Colon (tissue), 2 donors: ENCODE measurements at regions not wholly inside any gene's neighbourhood (a gene's known extent, or its start where the extent isn't known, plus 50 kb on each side); places are given as distances from the start of the nearest gene placed in this dataset.

ENCODE experiments used
- FAIRE-seq: peaks from 2 replicates; lab custom pipeline; 2012; peaks lifted over from hg19 to GRCh38; lab: Jason Lieb, UNC
- donor health status: control.
- donor health status: control.

- no peak for FAIRE-seq
Observed at GRCh38 chr16:51430716-51431369, 279.8 kb upstream of the SALL1 start.

DNA sequence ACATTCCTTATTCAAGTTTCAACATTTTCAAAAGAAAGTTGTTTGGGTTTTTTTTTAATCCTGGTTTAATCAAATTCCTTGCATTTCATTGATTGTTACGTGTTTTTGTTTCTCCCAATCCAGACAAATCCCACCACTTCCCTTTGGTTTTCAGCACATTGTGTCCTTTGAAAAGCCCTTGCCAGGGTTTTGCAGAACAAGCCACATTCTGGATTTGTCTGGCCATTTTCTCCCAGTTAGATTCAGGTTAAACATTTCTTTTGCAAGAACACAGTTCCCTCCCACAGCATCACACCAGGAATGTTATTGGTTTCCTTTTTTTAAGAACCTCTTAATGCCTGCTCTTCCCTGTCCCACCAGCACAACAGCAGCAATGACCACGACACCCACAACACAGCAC is 278.0 kb upstream of the SALL1 start:
- no peak for FAIRE-seq

DNA sequence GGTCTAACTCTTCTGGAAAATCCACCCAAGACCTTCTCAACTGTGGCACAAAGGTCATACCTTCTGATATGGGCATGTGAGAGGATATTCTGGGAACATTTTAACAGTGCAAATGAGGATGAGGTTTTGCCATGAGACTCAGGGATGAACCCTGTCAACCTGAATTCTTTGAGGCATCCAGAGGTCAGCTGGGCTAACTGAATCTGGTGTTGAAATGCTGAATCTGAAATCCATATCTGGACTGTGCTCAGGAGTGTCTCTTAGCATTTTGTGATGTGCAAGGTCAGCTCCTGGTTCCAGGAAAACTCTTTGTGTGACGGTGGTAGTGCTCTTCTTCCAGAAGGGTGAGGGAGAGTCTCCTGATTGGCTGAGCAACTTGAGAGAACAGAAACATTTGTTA is 276.0 kb upstream of the SALL1 start:
- no peak for FAIRE-seq

DNA sequence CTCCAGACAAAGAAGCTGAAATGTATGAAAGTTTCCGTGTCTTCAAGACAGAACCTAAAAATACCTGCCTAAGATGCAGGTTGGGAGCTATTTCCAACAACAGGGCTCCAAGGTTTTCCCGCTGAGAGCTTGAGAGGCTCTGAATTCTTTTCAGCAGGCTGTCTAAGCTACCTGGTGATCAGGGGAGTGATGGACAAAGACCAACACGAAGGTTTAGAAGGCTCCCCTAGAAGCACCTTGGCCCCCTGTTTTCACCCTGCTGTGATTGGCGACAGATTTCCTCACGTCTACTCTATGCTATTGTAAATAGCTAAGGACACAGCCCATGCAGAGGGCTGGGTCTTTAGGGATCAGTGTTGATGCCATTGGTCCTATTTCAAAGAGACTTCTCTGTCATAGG is 275.2 kb upstream of the SALL1 start:
- no peak for FAIRE-seq

- FAIRE-seq: no peak
Observed at GRCh38 chr16:51420247-51420646, 269.2 kb upstream of the SALL1 start.

DNA sequence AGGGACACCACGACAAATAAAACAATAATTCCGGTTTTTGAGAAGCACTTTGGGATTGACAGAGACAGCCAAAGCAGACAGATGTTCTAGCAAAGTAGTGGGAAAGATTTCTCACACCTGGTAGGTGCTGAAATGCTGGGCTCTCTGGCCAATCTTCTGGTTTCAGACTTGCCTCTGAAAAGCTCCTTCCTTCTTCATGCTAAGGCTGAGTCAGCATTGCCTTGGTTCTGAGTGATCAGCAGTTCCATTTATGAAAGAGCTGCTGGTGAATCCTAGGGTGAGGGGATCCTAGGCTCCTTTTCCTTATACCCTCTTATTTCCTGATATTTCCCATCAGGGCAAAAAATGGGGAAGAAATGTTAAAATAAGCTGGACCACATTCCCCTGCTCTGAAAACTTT is 268.7 kb upstream of the SALL1 start:
- no peak for FAIRE-seq

DNA sequence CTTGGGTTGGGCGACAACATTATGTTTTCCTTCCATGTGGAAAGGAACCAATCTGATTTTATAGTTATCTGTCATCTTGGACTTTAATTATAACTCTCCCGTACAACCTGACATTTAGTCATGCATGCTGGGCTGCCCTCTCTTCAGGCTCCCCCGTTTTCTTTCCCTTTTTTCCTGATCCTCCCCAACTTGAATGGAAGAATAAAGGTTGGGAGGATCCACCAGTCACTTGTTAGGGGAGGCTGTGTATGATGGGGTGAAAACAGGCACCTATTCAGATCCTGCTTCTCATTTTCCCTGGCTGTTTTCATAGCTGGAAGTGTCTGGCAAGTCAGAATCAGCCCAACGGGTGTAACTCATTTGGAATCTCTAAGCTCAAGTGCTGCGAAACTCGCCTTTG is 267.2 kb upstream of the SALL1 start:
- no peak for FAIRE-seq

DNA sequence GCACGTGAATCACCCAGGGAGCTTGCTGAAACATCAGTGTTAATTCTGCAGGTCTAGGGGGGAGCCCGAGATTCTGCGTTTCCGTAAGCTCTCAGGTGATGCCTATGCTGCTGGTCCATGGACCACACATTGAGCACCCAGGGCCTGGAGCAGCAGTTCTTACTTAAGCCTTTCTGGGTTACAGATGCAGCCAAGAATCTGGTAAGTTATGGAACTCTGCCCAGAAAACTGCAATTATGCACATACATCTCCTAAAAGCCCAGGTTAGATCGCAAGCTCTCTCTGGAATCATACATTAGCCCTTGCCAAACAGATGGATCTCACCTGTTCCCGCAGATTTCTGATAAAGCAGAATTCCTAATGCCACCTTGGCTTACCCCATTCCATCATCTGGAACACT is 265.9 kb upstream of the SALL1 start:
- FAIRE-seq: no peak

- no peak for FAIRE-seq
Observed at GRCh38 chr16:51410125-51410524, 259.1 kb upstream of the SALL1 start.

GRCh38 chr16:51409001-51409675 is 258.1 kb upstream of the SALL1 start:
- no peak for FAIRE-seq

GRCh38 chr16:51408357-51408756 is 257.3 kb upstream of the SALL1 start:
- FAIRE-seq: no peak

- no peak for FAIRE-seq
Observed at GRCh38 chr16:51407921-51408320, 256.9 kb upstream of the SALL1 start.

- no peak for FAIRE-seq
Observed at GRCh38 chr16:51407199-51407598, 256.1 kb upstream of the SALL1 start.

DNA sequence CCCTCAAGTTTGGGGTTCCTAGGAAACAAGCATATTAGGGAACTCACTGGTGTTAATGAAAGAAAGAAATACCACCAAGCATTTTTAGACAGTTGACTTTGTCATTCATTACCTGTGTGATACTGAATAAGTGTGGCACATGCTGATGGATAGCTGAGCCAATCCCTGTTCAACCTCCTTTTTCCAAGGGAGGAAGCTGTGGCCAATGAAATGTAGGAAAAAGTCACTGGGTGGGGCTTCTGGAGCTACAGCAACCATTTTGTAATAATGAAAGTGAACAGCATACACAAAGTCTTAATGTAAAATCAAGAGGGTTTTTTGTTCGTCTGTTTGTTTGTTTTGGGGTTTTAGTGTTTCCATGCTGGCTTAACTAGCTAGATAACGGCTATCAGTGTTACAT is 254.3 kb upstream of the SALL1 start:
- no peak for FAIRE-seq

DNA sequence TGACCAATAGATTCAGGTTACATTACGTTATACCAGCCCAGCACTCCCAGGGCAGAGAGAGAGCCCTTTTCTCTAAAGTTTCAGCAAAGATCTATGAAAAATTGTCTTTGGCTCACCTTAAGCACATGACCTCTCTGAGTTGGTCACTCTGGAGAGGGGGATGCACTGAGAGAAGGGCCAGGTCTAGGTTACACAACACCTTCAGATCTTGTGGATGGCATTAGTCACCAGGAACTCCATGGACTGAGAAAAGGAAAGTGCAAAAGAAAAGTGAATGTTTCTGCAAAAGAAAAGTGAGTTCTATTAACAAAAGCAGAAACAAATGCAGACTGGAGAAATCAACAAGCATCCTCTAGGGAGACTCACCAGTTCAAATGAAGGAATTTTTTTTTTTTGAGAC is 253.3 kb upstream of the SALL1 start:
- no peak for FAIRE-seq

DNA sequence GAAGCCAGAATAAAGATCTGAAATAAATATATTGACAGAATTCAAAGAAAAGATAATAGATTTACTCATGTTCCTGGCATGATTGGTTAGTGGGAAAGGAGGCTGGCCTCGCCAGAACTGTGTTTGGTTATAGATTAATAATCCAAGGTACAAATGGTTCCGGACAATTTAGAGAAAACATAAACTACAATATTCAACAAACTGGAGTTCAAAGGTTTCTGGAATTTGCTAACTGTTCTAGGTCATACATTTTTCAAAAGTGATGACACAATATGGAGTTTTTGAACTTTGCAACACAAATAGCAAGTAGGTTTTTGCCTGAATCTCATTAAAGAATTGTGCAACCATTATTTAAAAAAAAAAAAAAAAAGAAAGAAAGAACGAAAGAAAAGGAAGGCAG is 251.7 kb upstream of the SALL1 start:
- no peak for FAIRE-seq

GRCh38 chr16:51402298-51402697 is 251.2 kb upstream of the SALL1 start:
- no peak for FAIRE-seq

DNA sequence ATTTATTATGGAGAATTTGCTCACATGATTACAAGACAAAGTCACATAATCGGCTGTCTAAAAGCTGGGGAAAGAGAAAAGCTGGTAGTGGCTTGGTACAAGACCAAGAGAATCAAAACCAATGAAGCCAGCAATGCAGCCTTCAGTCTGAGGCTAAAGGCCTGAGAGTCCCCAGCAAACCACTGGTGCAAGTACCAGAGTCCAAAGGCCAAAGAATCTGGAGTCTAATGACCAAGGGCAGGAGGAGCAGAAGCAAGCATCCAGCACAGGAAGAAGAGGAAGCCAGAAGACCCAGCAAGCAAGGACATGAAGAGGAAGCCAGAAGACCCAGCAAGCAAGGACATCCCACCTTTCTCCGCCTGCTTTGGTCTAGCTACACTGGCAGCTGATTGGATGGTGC is 250.6 kb upstream of the SALL1 start:
- FAIRE-seq: no peak

DNA sequence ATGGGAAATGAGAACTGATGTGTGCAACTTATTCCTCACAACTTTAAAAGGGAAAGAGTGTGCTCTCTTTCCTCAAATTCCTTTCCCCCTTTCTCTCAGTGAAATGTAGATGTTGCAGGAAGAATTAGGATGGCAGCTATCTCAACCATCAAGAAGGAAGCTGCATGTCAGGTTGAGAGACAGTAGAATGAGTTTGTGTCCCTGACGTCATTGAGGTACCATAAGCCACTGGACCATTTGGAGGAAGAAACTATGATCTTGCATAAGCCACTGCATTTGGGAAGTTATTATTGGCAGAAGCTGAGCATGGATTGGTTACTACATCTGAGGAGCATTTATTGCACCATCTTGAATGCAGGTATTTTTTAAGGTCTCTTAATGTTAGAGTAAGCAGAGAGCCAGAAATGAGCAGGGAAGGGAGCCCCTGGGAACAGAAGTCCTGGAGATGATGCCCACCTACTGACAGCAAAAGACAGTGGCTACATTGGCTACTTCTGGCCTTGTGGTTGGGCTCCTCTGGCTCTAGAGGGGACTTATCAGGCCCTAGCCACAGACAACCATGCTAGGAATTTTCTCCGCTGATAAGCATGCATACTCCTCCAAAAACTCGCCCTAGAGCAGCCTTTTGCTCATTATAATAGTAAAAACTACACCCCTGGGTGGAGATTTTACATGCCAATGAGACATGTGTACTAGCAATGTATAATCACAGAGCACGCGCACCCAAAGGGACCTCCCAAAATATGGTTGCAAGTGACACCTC is 249.0 kb upstream of the SALL1 start:
- FAIRE-seq: no peak

GRCh38 chr16:51394421-51394820 is 243.4 kb upstream of the SALL1 start:
- no peak for FAIRE-seq

DNA sequence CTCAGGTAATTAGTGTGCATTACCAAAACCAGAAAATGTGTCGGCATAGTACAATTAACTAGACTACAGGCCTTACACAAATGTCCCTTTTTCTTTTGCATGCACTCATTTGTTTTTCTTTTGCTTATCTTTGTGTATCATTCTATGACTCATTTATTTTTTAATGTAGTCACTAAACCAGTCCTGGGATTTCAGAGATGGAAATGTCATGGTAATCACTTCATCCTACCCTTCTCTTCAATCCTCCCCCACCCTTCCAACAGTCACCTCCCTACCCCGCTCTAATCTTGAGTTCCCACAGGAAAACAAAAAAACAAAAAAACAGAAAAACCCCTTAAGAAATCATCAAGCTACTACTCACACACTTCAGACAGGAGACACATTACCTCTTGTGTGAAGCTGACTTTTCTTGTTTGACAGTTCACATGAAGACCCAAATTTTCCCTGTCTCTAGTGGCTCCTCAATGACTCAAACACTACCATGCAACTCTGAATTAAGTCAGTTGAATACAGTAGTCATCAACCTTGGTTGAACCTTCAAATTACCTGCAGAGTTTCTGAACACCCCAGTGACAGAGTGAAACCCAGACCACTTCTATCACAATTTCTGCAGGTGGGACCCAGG is 242.4 kb upstream of the SALL1 start:
- FAIRE-seq: no peak

DNA sequence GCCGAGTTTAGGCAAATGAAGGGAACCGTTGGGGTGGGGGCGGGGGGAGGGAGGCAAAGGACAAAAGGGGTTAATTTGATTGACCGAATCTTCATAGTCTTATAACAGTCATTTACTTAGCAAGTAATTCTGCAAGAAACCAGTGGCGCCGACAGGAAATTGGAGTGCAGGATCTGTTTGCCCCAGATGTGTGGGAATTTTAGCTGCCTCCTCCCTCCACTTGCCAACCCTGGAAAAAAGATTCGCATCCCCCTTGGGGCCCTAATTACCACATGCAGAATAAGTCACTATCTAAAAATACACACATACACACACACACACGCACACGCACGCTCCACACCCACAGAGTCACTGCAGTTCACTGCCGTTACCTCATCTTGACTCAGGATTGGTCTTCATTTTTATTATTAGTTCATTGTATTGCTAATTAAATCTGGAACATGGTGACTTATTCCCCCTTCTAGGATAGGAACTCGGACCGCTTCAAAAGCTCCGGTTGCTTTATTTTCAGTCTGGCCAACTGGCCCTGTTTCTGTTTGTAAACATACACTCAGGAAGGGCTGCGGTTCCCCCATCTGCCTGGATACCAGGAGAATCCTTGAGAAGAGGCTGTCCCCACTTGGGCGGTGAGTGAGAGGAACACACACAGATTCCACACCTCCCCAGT is 241.6 kb upstream of the SALL1 start:
- FAIRE-seq: no peak
